Sigmoid colon (tissue), 4 donors: ENCODE measurements at regions not wholly inside any gene's neighbourhood (a gene's known extent, or its start where the extent isn't known, plus 50 kb on each side); places are given as distances from the start of the nearest gene placed in this dataset.

Experiments used
- CTCF ChIP-seq, 4 experiments: fragments of 450-650 bp in 3 of 4; fragments of 200-600 bp in 1 of 4; IDR thresholded peaks; one replicate each; pipeline ENCODE4 v1.5.1; 2016 to 2019; ENCODE audit warnings: antibody characterized with exemption in 4 of 4, mild to moderate bottlenecking in 3 of 4, moderate library complexity in 2 of 4
- POLR2AphosphoS5 ChIP-seq, 4 donors: sonication (generic); formaldehyde crosslinking; IDR thresholded peaks; one replicate each; pipeline ENCODE4 v1.6.1; 2017; ENCODE audit warnings: antibody characterized with exemption in 4 of 4

- TF ChIP-seq POLR2AphosphoS5 (IDR thresholded peaks at IDR 0.05) (no peak), CTCF (IDR thresholded peaks at IDR 0.05) (no peak)
Observed at GRCh38 chr12:125351788-125352187, 286.6 kb downstream of the AACS start.
